CD14-positive monocyte (primary cell): ENCODE measurements at regions not wholly inside any gene's neighbourhood (a gene's known extent, or its start where the extent isn't known, plus 50 kb on each side); places are given as distances from the start of the nearest gene placed in this dataset.

Source experiments
- DNase-seq, 3 donors: peaks; one replicate each; pipeline ENCODE4 v3.0.0-alpha.2; 2011 to 2022
- H2AFZ ChIP-seq: 2 replicates; pipeline ENCODE4 v1.6.0; 2012; ENCODE audit warnings: mild to moderate bottlenecking, low read depth, low read length, inconsistent platforms; ENCODE audit not compliant: insufficient read depth, poor library complexity, severe bottlenecking
- H3K27ac ChIP-seq, 2 donors: 1 replicate in 1 of 2; 2 replicates in 1 of 2; pipeline ENCODE4 v1.5.1; 2012 to 2013; ENCODE audit warnings: low read length in 2 of 2, control low read depth in 1 of 2, inconsistent platforms in 1 of 2, low read depth in 1 of 2, mild to moderate bottlenecking in 1 of 2
- H3K27me3 ChIP-seq, 2 donors: one replicate each; pipeline versions ENCODE4 v1.6.0 to v1.6.1; 2011 to 2013; ENCODE audit warnings: low read length in 2 of 2; ENCODE audit not compliant: control insufficient read depth in 2 of 2, insufficient read depth in 2 of 2
- H3K36me3 ChIP-seq, 2 donors: replicated peaks in 1 of 2; 1 replicate in 1 of 2; 2 replicates in 1 of 2; pipeline versions ENCODE4 v1.5.1 to v1.6.1; 2012 to 2013; ENCODE audit warnings: low read length in 2 of 2, control low read depth in 1 of 2, inconsistent platforms in 1 of 2, mild to moderate bottlenecking in 1 of 2; ENCODE audit not compliant: insufficient read depth in 2 of 2, control insufficient read depth in 1 of 2
- H3K4me1 ChIP-seq, 2 donors: 1 replicate in 1 of 2; 2 replicates in 1 of 2; pipeline versions ENCODE4 v1.5.1 to v1.6.1; 2012 to 2013; ENCODE audit warnings: low read length in 2 of 2, control low read depth in 1 of 2, inconsistent platforms in 1 of 2, mild to moderate bottlenecking in 1 of 2, moderate library complexity in 1 of 2; ENCODE audit not compliant: insufficient read depth in 2 of 2, control insufficient read depth in 1 of 2
- H3K4me2 ChIP-seq: replicated peaks from 2 replicates; pipeline ENCODE3; 2012; ENCODE audit warnings: low read length, moderate library complexity, mild to moderate bottlenecking; ENCODE audit not compliant: poor library complexity, severe bottlenecking; ENCODE audit errors: extremely low read depth
- H3K4me3 ChIP-seq, 3 experiments: fragments of 200-600 bp in 1 of 3; sonication (generic) in 1 of 3; replicated peaks in 1 of 3; 1 replicate in 2 of 3; 2 replicates in 1 of 3; pipeline ENCODE4 v1.5.1; 2011 to 2013; ENCODE audit warnings: low read length in 3 of 3, mild to moderate bottlenecking in 3 of 3, control low read depth in 2 of 3, low read depth in 2 of 3, inconsistent platforms in 1 of 3, moderate library complexity in 1 of 3
- H3K79me2 ChIP-seq: 2 replicates; pipeline ENCODE4 v1.6.0; 2012; ENCODE audit warnings: mild to moderate bottlenecking, control low read depth, inconsistent platforms, low read length, moderate library complexity; ENCODE audit not compliant: insufficient read depth
- H3K9ac ChIP-seq: 2 replicates; pipeline ENCODE4 v1.6.0; 2017; ENCODE audit warnings: low read length, mild to moderate bottlenecking; ENCODE audit not compliant: insufficient read depth, poor library complexity, severe bottlenecking
- H3K9me3 ChIP-seq, 2 donors: replicated peaks in 1 of 2; 1 replicate in 1 of 2; 2 replicates in 1 of 2; pipeline versions ENCODE4 v1.5.1 to v1.6.1; 2012 to 2013; ENCODE audit warnings: low read length in 2 of 2, control low read depth in 1 of 2; ENCODE audit not compliant: control insufficient read depth in 1 of 2, insufficient read depth in 1 of 2
- H4K20me1 ChIP-seq: 2 replicates; pipeline ENCODE4 v1.6.0; 2012; ENCODE audit warnings: mild to moderate bottlenecking, low read length, control low read depth, moderate library complexity; ENCODE audit not compliant: insufficient read depth
- H3K27ac Mint-ChIP-seq, 7 donors: one replicate each; pipeline ENCODE4 v1.8.0; 2020; ENCODE audit warnings: mild to moderate bottlenecking in 7 of 7, mixed read lengths in 7 of 7, moderate library complexity in 6 of 7, inconsistent platforms in 2 of 7
- H3K27me3 Mint-ChIP-seq, 3 donors: one replicate each; pipeline ENCODE4 v1.8.0; 2021 to 2022; ENCODE audit warnings: low read depth in 3 of 3, mild to moderate bottlenecking in 3 of 3, mixed read lengths in 3 of 3, moderate library complexity in 3 of 3, inconsistent platforms in 1 of 3
- H3K36me3 Mint-ChIP-seq, 2 donors: one replicate each; pipeline ENCODE4 v1.8.0; 2020; ENCODE audit warnings: mixed read lengths in 2 of 2, inconsistent platforms in 1 of 2, mild to moderate bottlenecking in 1 of 2
- H3K4me1 Mint-ChIP-seq: one replicate; pipeline ENCODE4 v1.8.0; 2020; ENCODE audit warnings: mild to moderate bottlenecking, mixed read lengths
- H3K4me3 Mint-ChIP-seq, 2 donors: one replicate each; pipeline ENCODE4 v1.8.0; 2020; ENCODE audit warnings: mild to moderate bottlenecking in 2 of 2, mixed read lengths in 2 of 2, moderate library complexity in 1 of 2
- H3K9me3 Mint-ChIP-seq, 7 donors: one replicate each; pipeline ENCODE4 v1.8.0; 2020 to 2022; ENCODE audit warnings: mixed read lengths in 7 of 7, mild to moderate bottlenecking in 6 of 7, moderate library complexity in 6 of 7, inconsistent platforms in 2 of 7
- WGBS: methylation state at CpG from one replicate; pipeline ENCODE4 v1.1.5; 2013; ENCODE audit warnings: missing lambda C conversion rate; ENCODE audit not compliant: insufficient coverage; 5-methylcytosine and 5-hydroxymethylcytosine counted together
- intact Hi-C, 2 donors: fragments of 100-400 bp; cut with micrococcal nuclease; formaldehyde crosslinking; loops; one replicate each; pipeline versions ENCODE4 v1.15.0 to v1.15.1; 2023
- TF ChIP-seq, protein P1 (sequence below): fragments of 200-600 bp; IDR thresholded peaks from one replicate; pipeline ENCODE4 v1.8.0; 2022; ENCODE audit warnings: antibody characterized with exemption, mild to moderate bottlenecking

DNA sequence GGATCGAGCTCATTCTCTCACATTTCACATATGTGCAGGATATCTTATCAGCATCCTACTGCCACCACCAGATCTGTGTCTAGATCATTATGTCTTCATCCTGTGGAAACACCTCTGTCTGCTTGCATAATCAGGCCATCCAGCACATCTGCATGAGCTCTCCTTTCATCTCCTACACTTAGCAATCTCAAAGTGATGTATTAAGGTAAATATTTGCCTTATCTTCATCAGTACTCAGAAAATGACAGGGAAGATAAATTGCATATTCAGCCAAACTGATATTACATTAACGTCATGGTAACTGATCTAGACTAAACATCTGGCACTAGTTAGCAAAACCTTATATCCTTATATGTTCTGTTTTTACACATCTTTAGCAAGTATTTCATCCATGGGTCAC, 207.3 kb upstream of the PABPC4L start:
- Histone ChIP-seq H3K27me3 (no peaks in the 10 kb centered on the region), H3K79me2 (no peaks in the 10 kb centered on the region), H3K9ac (no peak overlapping the region), H3K4me1 (no peaks in the 10 kb centered on the region), H2AFZ (no peak overlapping the region), H3K36me3 (no peaks in the 10 kb centered on the region), H3K27ac (no peak overlapping the region), H3K4me3 (no peak overlapping the region), H4K20me1 (no peaks in the 10 kb centered on the region), H3K4me2 (no peak overlapping the region), H3K9me3 (no peaks in the 10 kb centered on the region)
- 85% methylated on average over 2 of the region's 2 CpGs for WGBS
- no peak for DNase-seq
- intact Hi-C loops = no loop called here
- Mint-ChIP-seq H3K4me3 (no peak overlapping the region), H3K4me1 (no peaks in the 10 kb centered on the region), H3K36me3 (no peaks in the 10 kb centered on the region), H3K27me3 (no peaks in the 10 kb centered on the region), H3K27ac (no peak overlapping the region), H3K9me3 (peaks cover 0 to 1% (median 0%) of the 10 kb centered on the region in 7 donors)
- TF ChIP-seq, protein P1, sequence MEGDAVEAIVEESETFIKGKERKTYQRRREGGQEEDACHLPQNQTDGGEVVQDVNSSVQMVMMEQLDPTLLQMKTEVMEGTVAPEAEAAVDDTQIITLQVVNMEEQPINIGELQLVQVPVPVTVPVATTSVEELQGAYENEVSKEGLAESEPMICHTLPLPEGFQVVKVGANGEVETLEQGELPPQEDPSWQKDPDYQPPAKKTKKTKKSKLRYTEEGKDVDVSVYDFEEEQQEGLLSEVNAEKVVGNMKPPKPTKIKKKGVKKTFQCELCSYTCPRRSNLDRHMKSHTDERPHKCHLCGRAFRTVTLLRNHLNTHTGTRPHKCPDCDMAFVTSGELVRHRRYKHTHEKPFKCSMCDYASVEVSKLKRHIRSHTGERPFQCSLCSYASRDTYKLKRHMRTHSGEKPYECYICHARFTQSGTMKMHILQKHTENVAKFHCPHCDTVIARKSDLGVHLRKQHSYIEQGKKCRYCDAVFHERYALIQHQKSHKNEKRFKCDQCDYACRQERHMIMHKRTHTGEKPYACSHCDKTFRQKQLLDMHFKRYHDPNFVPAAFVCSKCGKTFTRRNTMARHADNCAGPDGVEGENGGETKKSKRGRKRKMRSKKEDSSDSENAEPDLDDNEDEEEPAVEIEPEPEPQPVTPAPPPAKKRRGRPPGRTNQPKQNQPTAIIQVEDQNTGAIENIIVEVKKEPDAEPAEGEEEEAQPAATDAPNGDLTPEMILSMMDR = no peak

DNA sequence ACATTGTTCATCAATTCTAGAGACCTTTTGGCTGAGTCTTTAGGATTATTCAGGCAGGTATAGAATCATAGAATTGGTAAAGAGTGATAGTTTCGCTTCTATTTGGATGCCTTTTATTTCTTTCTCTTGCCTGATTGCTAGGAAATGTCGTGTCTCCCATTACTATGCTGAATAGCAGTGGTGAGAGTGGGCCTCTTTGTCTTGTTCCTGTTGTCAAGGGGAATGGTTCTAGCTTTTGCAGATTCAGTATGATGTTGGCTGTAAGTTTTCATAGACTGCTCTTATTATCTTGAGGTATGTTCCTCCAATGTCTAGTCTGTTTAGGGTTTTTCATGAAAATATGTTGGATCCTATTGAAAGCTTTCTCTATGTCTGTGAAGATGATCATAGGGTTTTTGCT, 200.2 kb upstream of the PABPC4L start:
- intact Hi-C loops = no loop called here
- H3K27me3 Mint-ChIP-seq = no peaks in the 10 kb centered on the region
- WGBS = 92% methylated on average over 2 of the region's 2 CpGs
- no peaks in the 10 kb centered on the region for H3K36me3 Mint-ChIP-seq
- DNase-seq = no peak
- no peaks in the 10 kb centered on the region for H3K36me3 ChIP-seq
- peaks cover 0 to 4% (median under 1%) of the 10 kb centered on the region in 7 donors for H3K9me3 Mint-ChIP-seq
- no peak overlapping the region for H3K4me3 ChIP-seq
- no peaks in the 10 kb centered on the region for H3K9me3 ChIP-seq
- no peak overlapping the region for H3K4me2 ChIP-seq
- TF ChIP-seq, protein P1 = no peak
- H3K4me1 Mint-ChIP-seq = no peaks in the 10 kb centered on the region
- H3K27me3 ChIP-seq = no peaks in the 10 kb centered on the region
- no peaks in the 10 kb centered on the region for H3K79me2 ChIP-seq
- no peak overlapping the region for H3K4me3 Mint-ChIP-seq
- no peak overlapping the region for H3K9ac ChIP-seq
- no peak overlapping the region for H3K27ac Mint-ChIP-seq
- H2AFZ ChIP-seq = no peak overlapping the region
- no peak overlapping the region for H3K27ac ChIP-seq
- H4K20me1 ChIP-seq = no peaks in the 10 kb centered on the region
- no peaks in the 10 kb centered on the region for H3K4me1 ChIP-seq
